ENCODE measurements at regions not wholly inside any gene's neighbourhood (a gene's known extent, or its start where the extent isn't known, plus 50 kb on each side); places are given as distances from the start of the nearest gene placed in this dataset.

GRCh38 chr9:89862316-89862715 is 257.5 kb downstream of the GADD45G start:
- Histone ChIP-seq H3K4me3 (ENCODE audit: low read length) (no peak overlapping the region), H3K4me1 (ENCODE audit: control insufficient read depth, insufficient read depth, low read length) (peaks cover 8% of the 10 kb centered on the region), H3K36me3 (ENCODE audit: control insufficient read depth, insufficient read depth, low read length, severe bottlenecking) (no peaks in the 10 kb centered on the region), H3K9ac (ENCODE audit: low read length) (no peak overlapping the region), H3K9me3 (ENCODE audit: control insufficient read depth, low read length) (peaks cover 9% of the 10 kb centered on the region), H3K27me3 (replicated peaks; ENCODE audit: control insufficient read depth, insufficient read depth, low read length) (peaks cover 18% of the 10 kb centered on the region)
- DNase-seq (ENCODE audit: low read depth) = no peak

GRCh38 chr9:89863141-89863540 is 258.3 kb downstream of the GADD45G start:
- H3K36me3 ChIP-seq (ENCODE audit: control insufficient read depth, insufficient read depth, low read length, severe bottlenecking) = no peaks in the 10 kb centered on the region
- H3K9me3 ChIP-seq (ENCODE audit: control insufficient read depth, low read length) = peaks cover 6% of the 10 kb centered on the region
- H3K4me3 ChIP-seq (ENCODE audit: low read length) = no peak overlapping the region
- DNase-seq (ENCODE audit: low read depth) = no peak
- H3K4me1 ChIP-seq (ENCODE audit: control insufficient read depth, insufficient read depth, low read length) = peaks cover 8% of the 10 kb centered on the region
- no peak overlapping the region for H3K9ac ChIP-seq (ENCODE audit: low read length)
- H3K27me3 ChIP-seq (replicated peaks; ENCODE audit: control insufficient read depth, insufficient read depth, low read length) = peaks cover 18% of the 10 kb centered on the region

- Histone ChIP-seq H3K4me3 (ENCODE audit: low read length) (no peak overlapping the region), H3K27me3 (replicated peaks; ENCODE audit: control insufficient read depth, insufficient read depth, low read length) (peaks cover 18% of the 10 kb centered on the region), H3K9ac (ENCODE audit: low read length) (no peak overlapping the region), H3K4me1 (ENCODE audit: control insufficient read depth, insufficient read depth, low read length) (peaks cover 8% of the 10 kb centered on the region), H3K9me3 (ENCODE audit: control insufficient read depth, low read length) (no peaks in the 10 kb centered on the region), H3K36me3 (ENCODE audit: control insufficient read depth, insufficient read depth, low read length, severe bottlenecking) (no peaks in the 10 kb centered on the region)
- DNase-seq (ENCODE audit: low read depth) = no peak
These were observed 259.0 kb downstream of the GADD45G start for GRCh38 chr9:89863837-89864236.

GRCh38 chr9:89864257-89864656 is 259.4 kb downstream of the GADD45G start:
- H3K4me1 ChIP-seq (ENCODE audit: control insufficient read depth, insufficient read depth, low read length) = peaks cover 8% of the 10 kb centered on the region
- H3K27me3 ChIP-seq (replicated peaks; ENCODE audit: control insufficient read depth, insufficient read depth, low read length) = peaks cover 18% of the 10 kb centered on the region

GRCh38 chr9:89864731-89865130 is 259.9 kb downstream of the GADD45G start:
- Histone ChIP-seq H3K9ac (ENCODE audit: low read length) (no peak overlapping the region), H3K27me3 (replicated peaks; ENCODE audit: control insufficient read depth, insufficient read depth, low read length) (peaks cover 18% of the 10 kb centered on the region), H3K36me3 (ENCODE audit: control insufficient read depth, insufficient read depth, low read length, severe bottlenecking) (no peaks in the 10 kb centered on the region), H3K4me1 (ENCODE audit: control insufficient read depth, insufficient read depth, low read length) (peaks cover 8% of the 10 kb centered on the region), H3K4me3 (ENCODE audit: low read length) (no peak overlapping the region), H3K9me3 (ENCODE audit: control insufficient read depth, low read length) (no peaks in the 10 kb centered on the region)
- DNase-seq (ENCODE audit: low read depth) = no peak

More at GRCh38 chr9:89864257-89864656, 259.4 kb downstream of the GADD45G start:
- no peak for DNase-seq (ENCODE audit: low read depth)
- no peak overlapping the region for H3K9ac ChIP-seq (ENCODE audit: low read length)
- H3K36me3 ChIP-seq (ENCODE audit: control insufficient read depth, insufficient read depth, low read length, severe bottlenecking) = no peaks in the 10 kb centered on the region
- no peak overlapping the region for H3K4me3 ChIP-seq (ENCODE audit: low read length)
- H3K9me3 ChIP-seq (ENCODE audit: control insufficient read depth, low read length) = no peaks in the 10 kb centered on the region

- no peak overlapping the region for H3K9ac ChIP-seq (ENCODE audit: low read length)
- peaks cover 8% of the 10 kb centered on the region for H3K4me1 ChIP-seq (ENCODE audit: control insufficient read depth, insufficient read depth, low read length)
- H3K4me3 ChIP-seq (ENCODE audit: low read length) = no peak overlapping the region
- H3K9me3 ChIP-seq (ENCODE audit: control insufficient read depth, low read length) = no peaks in the 10 kb centered on the region
- H3K36me3 ChIP-seq (ENCODE audit: control insufficient read depth, insufficient read depth, low read length, severe bottlenecking) = no peaks in the 10 kb centered on the region
- peaks cover 13% of the 10 kb centered on the region for H3K27me3 ChIP-seq (replicated peaks; ENCODE audit: control insufficient read depth, insufficient read depth, low read length)
- DNase-seq (ENCODE audit: low read depth) = no peak
These were observed 260.5 kb downstream of the GADD45G start for GRCh38 chr9:89865357-89865756.

- Histone ChIP-seq H3K36me3 (ENCODE audit: control insufficient read depth, insufficient read depth, low read length, severe bottlenecking) (no peaks in the 10 kb centered on the region), H3K9me3 (ENCODE audit: control insufficient read depth, low read length) (no peaks in the 10 kb centered on the region), H3K4me1 (ENCODE audit: control insufficient read depth, insufficient read depth, low read length) (peaks cover 8% of the 10 kb centered on the region), H3K9ac (ENCODE audit: low read length) (no peak overlapping the region), H3K4me3 (ENCODE audit: low read length) (no peak overlapping the region), H3K27me3 (replicated peaks; ENCODE audit: control insufficient read depth, insufficient read depth, low read length) (peaks cover 10% of the 10 kb centered on the region)
- DNase-seq (ENCODE audit: low read depth) = no peak
These were observed 261.2 kb downstream of the GADD45G start for GRCh38 chr9:89865981-89866380.

GRCh38 chr9:89866701-89867100 is 261.9 kb downstream of the GADD45G start:
- peaks cover 8% of the 10 kb centered on the region for H3K4me1 ChIP-seq (ENCODE audit: control insufficient read depth, insufficient read depth, low read length)
- no peak overlapping the region for H3K9ac ChIP-seq (ENCODE audit: low read length)
- peaks cover 9% of the 10 kb centered on the region for H3K27me3 ChIP-seq (replicated peaks; ENCODE audit: control insufficient read depth, insufficient read depth, low read length)
- no peaks in the 10 kb centered on the region for H3K9me3 ChIP-seq (ENCODE audit: control insufficient read depth, low read length)
- no peaks in the 10 kb centered on the region for H3K36me3 ChIP-seq (ENCODE audit: control insufficient read depth, insufficient read depth, low read length, severe bottlenecking)
- DNase-seq (ENCODE audit: low read depth) = no peak
- no peak overlapping the region for H3K4me3 ChIP-seq (ENCODE audit: low read length)

- Histone ChIP-seq H3K9me3 (ENCODE audit: control insufficient read depth, low read length) (no peaks in the 10 kb centered on the region), H3K4me1 (ENCODE audit: control insufficient read depth, insufficient read depth, low read length) (peaks cover 8% of the 10 kb centered on the region), H3K4me3 (ENCODE audit: low read length) (no peak overlapping the region), H3K9ac (ENCODE audit: low read length) (no peak overlapping the region), H3K27me3 (replicated peaks; ENCODE audit: control insufficient read depth, insufficient read depth, low read length) (peaks cover under 1% of the 10 kb centered on the region), H3K36me3 (ENCODE audit: control insufficient read depth, insufficient read depth, low read length, severe bottlenecking) (no peaks in the 10 kb centered on the region)
- DNase-seq (ENCODE audit: low read depth) = no peak
These were observed 263.3 kb downstream of the GADD45G start for GRCh38 chr9:89868100-89868499.

GRCh38 chr9:89869793-89870580 is 265.2 kb downstream of the GADD45G start:
- Histone ChIP-seq H3K4me1 (ENCODE audit: control insufficient read depth, insufficient read depth, low read length) (peaks cover 11% of the 10 kb centered on the region), H3K4me3 (ENCODE audit: low read length) (no peak overlapping the region), H3K9me3 (ENCODE audit: control insufficient read depth, low read length) (no peaks in the 10 kb centered on the region), H3K27me3 (replicated peaks; ENCODE audit: control insufficient read depth, insufficient read depth, low read length) (no peaks in the 10 kb centered on the region), H3K9ac (ENCODE audit: low read length) (no peak overlapping the region), H3K36me3 (ENCODE audit: control insufficient read depth, insufficient read depth, low read length, severe bottlenecking) (no peaks in the 10 kb centered on the region)
- DNase-seq (ENCODE audit: low read depth) = no peak

GRCh38 chr9:89871871-89872331 is 267.1 kb downstream of the GADD45G start:
- Histone ChIP-seq H3K27me3 (replicated peaks; ENCODE audit: control insufficient read depth, insufficient read depth, low read length) (no peaks in the 10 kb centered on the region), H3K9me3 (ENCODE audit: control insufficient read depth, low read length) (no peaks in the 10 kb centered on the region), H3K36me3 (ENCODE audit: control insufficient read depth, insufficient read depth, low read length, severe bottlenecking) (no peaks in the 10 kb centered on the region), H3K4me3 (ENCODE audit: low read length) (no peak overlapping the region), H3K9ac (ENCODE audit: low read length) (no peak overlapping the region), H3K4me1 (ENCODE audit: control insufficient read depth, insufficient read depth, low read length) (peaks cover 16% of the 10 kb centered on the region)
- DNase-seq (ENCODE audit: low read depth) = no peak
